K562 (cell line): ENCODE measurements at regions not wholly inside any gene's neighbourhood (a gene's known extent, or its start where the extent isn't known, plus 50 kb on each side); places are given as distances from the start of the nearest gene placed in this dataset.

ENCODE experiments used
- ATF6 ChIP-seq: sonication (generic); formaldehyde crosslinking; IDR thresholded peaks from 2 replicates; pipeline ENCODE4 v1.4.0; 2020; ENCODE audit warnings: mild to moderate bottlenecking, missing genetic modification reagents
- ATF7 ChIP-seq: fragments of 450-650 bp; IDR thresholded peaks from 2 replicates; pipeline ENCODE4 v1.7.1; 2014; ENCODE audit warnings: mild to moderate bottlenecking, moderate library complexity
- CBFB ChIP-seq: sonication (generic); formaldehyde crosslinking; IDR thresholded peaks from 2 replicates; pipeline ENCODE4 v1.4.0; 2020; ENCODE audit warnings: mild to moderate bottlenecking, missing genetic modification reagents
- DLX4 ChIP-seq: fragments of 250-450 bp; sonication (Bioruptor Pico); IDR thresholded peaks from 2 replicates; pipeline ENCODE4 v1.6.1; 2021; ENCODE audit warnings: mild to moderate bottlenecking
- IFI16 ChIP-seq: fragments of 250-450 bp; sonication (Bioruptor Pico); IDR thresholded peaks from 2 replicates; pipeline ENCODE4 v2.1.2; 2022; ENCODE audit warnings: mild to moderate bottlenecking, inconsistent platforms
- IRF2 ChIP-seq: sonication (generic); formaldehyde crosslinking; IDR thresholded peaks from 2 replicates; pipeline ENCODE4 v1.8.1; 2022; ENCODE audit warnings: mild to moderate bottlenecking, missing genetic modification reagents
- MYBL2 ChIP-seq, 2 experiments: fragments of 450-650 bp in 1 of 2; sonication (generic) in 1 of 2; formaldehyde crosslinking in 1 of 2; IDR thresholded peaks; 2 replicates each; pipeline versions ENCODE4 v1.6.1 to v1.8.1; 2017 to 2022; ENCODE audit warnings: borderline replicate concordance in 1 of 2, inconsistent platforms in 1 of 2, low read depth in 1 of 2, mild to moderate bottlenecking in 1 of 2, missing genetic modification reagents in 1 of 2, moderate library complexity in 1 of 2
- NFIC ChIP-seq: fragments of 450-650 bp; IDR thresholded peaks from 2 replicates; pipeline ENCODE4 v1.6.1; 2017; ENCODE audit warnings: mild to moderate bottlenecking, inconsistent platforms
- RCOR1 ChIP-seq, 2 experiments: IDR thresholded peaks; 2 replicates each; pipeline ENCODE4 v1.6.1; 2012; ENCODE audit warnings: low read depth in 2 of 2, low read length in 2 of 2, borderline replicate concordance in 1 of 2, improper control_type of control experiment in 1 of 2
- SREBF2 ChIP-seq: sonication (generic); formaldehyde crosslinking; IDR thresholded peaks from 2 replicates; pipeline ENCODE4 v1.4.0; 2020; ENCODE audit warnings: mild to moderate bottlenecking, missing genetic modification reagents
- TAF7 ChIP-seq: fragments of 450-650 bp; IDR thresholded peaks from 2 replicates; pipeline ENCODE4 v1.6.1; 2016; ENCODE audit warnings: missing genetic modification characterization, missing compliant biosample characterization
- TCF3 ChIP-seq: sonication (generic); formaldehyde crosslinking; IDR thresholded peaks from 2 replicates; pipeline ENCODE4 v1.4.0; 2020; ENCODE audit warnings: mild to moderate bottlenecking, missing genetic modification reagents
- TEAD1 ChIP-seq, 2 experiments: fragments of 450-650 bp in 1 of 2; sonication (generic) in 1 of 2; formaldehyde crosslinking; IDR thresholded peaks; 2 replicates each; pipeline versions ENCODE4 v1.4.0 to v1.8.0; 2020 to 2022; ENCODE audit warnings: mild to moderate bottlenecking in 2 of 2, missing genetic modification reagents in 1 of 2
- YBX1 ChIP-seq: fragments of 450-650 bp; IDR thresholded peaks from 2 replicates; pipeline ENCODE4 v1.7.1; 2016; ENCODE audit warnings: mild to moderate bottlenecking
- ZFP91 ChIP-seq: sonication (generic); formaldehyde crosslinking; IDR thresholded peaks from 2 replicates; pipeline ENCODE4 v1.8.0; 2022; ENCODE audit warnings: mild to moderate bottlenecking, missing genetic modification reagents
- ZNF212 ChIP-seq: fragments of 450-650 bp; formaldehyde crosslinking; IDR thresholded peaks from 2 replicates; pipeline ENCODE4 v1.4.0; 2020; ENCODE audit warnings: mild to moderate bottlenecking
- ZNF263 ChIP-seq: sonication (generic); formaldehyde crosslinking; IDR thresholded peaks from 2 replicates; pipeline ENCODE4 v1.8.0; 2022; ENCODE audit warnings: mild to moderate bottlenecking, missing genetic modification reagents, borderline replicate concordance
- ZNF282 ChIP-seq: sonication (generic); formaldehyde crosslinking; IDR thresholded peaks from 2 replicates; pipeline ENCODE4 v1.8.1; 2023; ENCODE audit warnings: missing genetic modification reagents
- ZNF445 ChIP-seq: fragments of 250-450 bp; sonication (Bioruptor Pico); IDR thresholded peaks from 2 replicates; pipeline ENCODE4 v1.4.0; 2020; ENCODE audit warnings: low read depth, mild to moderate bottlenecking, moderate library complexity
- ZSCAN29 ChIP-seq: fragments of 450-650 bp; IDR thresholded peaks from 2 replicates; pipeline ENCODE4 v1.6.1; 2017
- TF ChIP-seq, protein P1 (sequence below): fragments of 450-650 bp; formaldehyde crosslinking; IDR thresholded peaks from 2 replicates; pipeline ENCODE4 v1.4.0; 2022; ENCODE audit warnings: mild to moderate bottlenecking, moderate library complexity
- TF ChIP-seq, protein P2 (sequence below): IDR thresholded peaks from 2 replicates; pipeline ENCODE4 v1.6.1; 2012; ENCODE audit warnings: low read depth, low read length, improper control_type of control experiment, borderline replicate concordance

- no peak for TF ChIP-seq DLX4 (CRISPR knock-in tag)
- TF ChIP-seq, protein P1, sequence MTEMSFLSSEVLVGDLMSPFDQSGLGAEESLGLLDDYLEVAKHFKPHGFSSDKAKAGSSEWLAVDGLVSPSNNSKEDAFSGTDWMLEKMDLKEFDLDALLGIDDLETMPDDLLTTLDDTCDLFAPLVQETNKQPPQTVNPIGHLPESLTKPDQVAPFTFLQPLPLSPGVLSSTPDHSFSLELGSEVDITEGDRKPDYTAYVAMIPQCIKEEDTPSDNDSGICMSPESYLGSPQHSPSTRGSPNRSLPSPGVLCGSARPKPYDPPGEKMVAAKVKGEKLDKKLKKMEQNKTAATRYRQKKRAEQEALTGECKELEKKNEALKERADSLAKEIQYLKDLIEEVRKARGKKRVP (CRISPR knock-in tag): no peak
- TF ChIP-seq CBFB: no peak
- no peak for TF ChIP-seq TCF3
- peak in 1 of 2 experiments; percentile 52; a peak in 1 of 4 replicates for TF ChIP-seq RCOR1 (IDR thresholded peaks at IDR 0.05; ENCODE audit: borderline replicate concordance in 1 of 2, low read depth in 2 of 2, low read length in 2 of 2)
- TF ChIP-seq ZNF282 (CRISPR knock-in tag): no peak
- TF ChIP-seq MYBL2 (IDR thresholded peaks at IDR 0.05; ENCODE audit: low read depth): no peak
- TF ChIP-seq MYBL2 (CRISPR knock-in tag; IDR thresholded peaks at IDR 0.05; ENCODE audit: borderline replicate concordance): no peak
- TF ChIP-seq IFI16 (CRISPR knock-in tag): no peak
- TF ChIP-seq IRF2 (CRISPR knock-in tag): no peak
- TF ChIP-seq ZNF212 (CRISPR knock-in tag): no peak
- TF ChIP-seq NFIC: peak; percentile 95
- TF ChIP-seq TAF7 (tag): no peak
- TF ChIP-seq SREBF2 (CRISPR knock-in tag): no peak
- TF ChIP-seq TEAD1 (CRISPR knock-in tag; IDR thresholded peaks at IDR 0.05): no peak
- no peak for TF ChIP-seq ZNF445 (CRISPR knock-in tag)
- TF ChIP-seq ZNF263 (CRISPR knock-in tag): no peak
- no peak for TF ChIP-seq YBX1
- no peak for TF ChIP-seq ZSCAN29
- TF ChIP-seq, protein P2, sequence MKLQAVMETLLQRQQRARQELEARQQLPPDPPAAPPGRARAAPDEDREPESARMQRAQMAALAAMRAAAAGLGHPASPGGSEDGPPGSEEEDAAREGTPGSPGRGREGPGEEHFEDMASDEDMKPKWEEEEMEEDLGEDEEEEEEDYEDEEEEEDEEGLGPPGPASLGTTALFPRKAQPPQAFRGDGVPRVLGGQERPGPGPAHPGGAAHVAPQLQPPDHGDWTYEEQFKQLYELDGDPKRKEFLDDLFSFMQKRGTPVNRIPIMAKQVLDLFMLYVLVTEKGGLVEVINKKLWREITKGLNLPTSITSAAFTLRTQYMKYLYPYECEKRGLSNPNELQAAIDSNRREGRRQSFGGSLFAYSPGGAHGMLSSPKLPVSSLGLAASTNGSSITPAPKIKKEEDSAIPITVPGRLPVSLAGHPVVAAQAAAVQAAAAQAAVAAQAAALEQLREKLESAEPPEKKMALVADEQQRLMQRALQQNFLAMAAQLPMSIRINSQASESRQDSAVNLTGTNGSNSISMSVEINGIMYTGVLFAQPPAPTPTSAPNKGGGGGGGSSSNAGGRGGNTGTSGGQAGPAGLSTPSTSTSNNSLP: 0 out of 2 replicates have a peak, but pooled peaks have one; percentile 51
- no peak for TF ChIP-seq ZFP91 (CRISPR knock-in tag)
- TF ChIP-seq ATF6 (CRISPR knock-in tag): no peak
- TF ChIP-seq ATF7: no peak
These were observed 849.9 kb downstream of the MAT2B start (continued) for GRCh38 chr5:164355267-164355830.
